GM23338 (cell line): ENCODE measurements at regions not wholly inside any gene's neighbourhood (a gene's known extent, or its start where the extent isn't known, plus 50 kb on each side); places are given as distances from the start of the nearest gene placed in this dataset.

Source experiments
- ATAC-seq: fragments of 200-7000 bp; cut with Tn5 transposase; 3 replicates; pipeline ENCODE4 v1.9.1; 2020
- DNase-seq: peaks from one replicate; pipeline ENCODE4 v3.0.0-alpha.2; 2015; ENCODE audit warnings: low spot score
- H2AFZ ChIP-seq: fragments of 200-600 bp; sonication (generic); 2 replicates; pipeline ENCODE4 v1.8.0; 2016; ENCODE audit warnings: antibody characterized with exemption, mild to moderate bottlenecking, moderate library complexity
- H3F3A ChIP-seq: fragments of 200-600 bp; sonication (generic); replicated peaks from 2 replicates; pipeline ENCODE4 v1.8.0; 2017; ENCODE audit warnings: antibody characterized with exemption, mixed run types, low read depth
- H3K27ac ChIP-seq: fragments of 200-600 bp; sonication (generic); 2 replicates; pipeline ENCODE4 v1.6.1; 2016; ENCODE audit warnings: low read depth
- H3K27me3 ChIP-seq: fragments of 200-600 bp; sonication (generic); 2 replicates; pipeline ENCODE4 v1.8.0; 2016; ENCODE audit warnings: mild to moderate bottlenecking, mixed run types, moderate library complexity; ENCODE audit not compliant: insufficient read depth
- H3K36me3 ChIP-seq: fragments of 200-600 bp; sonication (generic); 2 replicates; pipeline ENCODE4 v1.8.0; 2016; ENCODE audit warnings: mild to moderate bottlenecking; ENCODE audit not compliant: insufficient read depth
- H3K4me1 ChIP-seq: fragments of 200-600 bp; sonication (generic); 2 replicates; pipeline ENCODE4 v1.8.0; 2016; ENCODE audit warnings: mild to moderate bottlenecking, moderate library complexity; ENCODE audit not compliant: insufficient read depth
- H3K4me2 ChIP-seq: fragments of 200-600 bp; sonication (generic); 2 replicates; pipeline ENCODE4 v1.7.1; 2017; ENCODE audit warnings: mixed run types
- H3K4me3 ChIP-seq: fragments of 200-600 bp; sonication (generic); 2 replicates; pipeline ENCODE4 v1.6.1; 2016; ENCODE audit warnings: mixed run types
- H3K79me2 ChIP-seq: fragments of 200-600 bp; sonication (generic); replicated peaks from 2 replicates; pipeline ENCODE4 v1.8.0; 2017; ENCODE audit warnings: mild to moderate bottlenecking; ENCODE audit not compliant: insufficient read depth
- H3K9me2 ChIP-seq: fragments of 200-600 bp; sonication (generic); 2 replicates; pipeline ENCODE4 v1.8.0; 2017; ENCODE audit not compliant: insufficient read depth
- H4K20me1 ChIP-seq: fragments of 200-600 bp; sonication (generic); replicated peaks from 2 replicates; pipeline ENCODE4 v1.8.0; 2017; ENCODE audit warnings: mild to moderate bottlenecking; ENCODE audit not compliant: insufficient read depth
- H3K27ac Mint-ChIP-seq: 2 replicates; pipeline ENCODE4 v1.8.0; 2020; ENCODE audit warnings: inconsistent platforms, mild to moderate bottlenecking, moderate library complexity, mixed read lengths
- H3K27me3 Mint-ChIP-seq: 3 replicates; pipeline ENCODE4 v1.8.0; 2022; ENCODE audit warnings: low read depth, mild to moderate bottlenecking, moderate library complexity, mixed read lengths, inconsistent platforms; ENCODE audit not compliant: insufficient read depth, poor library complexity
- H3K36me3 Mint-ChIP-seq: 3 replicates; pipeline ENCODE4 v1.8.0; 2021; ENCODE audit warnings: low read depth, mild to moderate bottlenecking, inconsistent platforms, moderate library complexity, mixed read lengths
- H3K4me1 Mint-ChIP-seq: 3 replicates; pipeline ENCODE4 v1.8.0; 2020; ENCODE audit warnings: mild to moderate bottlenecking, inconsistent platforms, mixed read lengths
- H3K4me3 Mint-ChIP-seq: 3 replicates; pipeline ENCODE4 v1.8.0; 2021; ENCODE audit warnings: moderate library complexity, mild to moderate bottlenecking, inconsistent platforms, mixed read lengths
- H3K9me3 Mint-ChIP-seq: 3 replicates; pipeline ENCODE4 v1.8.0; 2020; ENCODE audit warnings: moderate library complexity, mild to moderate bottlenecking, inconsistent platforms, mixed read lengths
- CREB1 ChIP-seq: fragments of 250-450 bp; sonication (Bioruptor Pico); IDR thresholded peaks from 2 replicates; pipeline ENCODE4 v1.5.0; 2020; ENCODE audit warnings: low read depth, mild to moderate bottlenecking, moderate library complexity
- EZH2phosphoT487 ChIP-seq: fragments of 200-600 bp; sonication (generic); IDR thresholded peaks from one replicate; pipeline ENCODE4 v1.8.1; 2018; ENCODE audit warnings: antibody characterized with exemption; ENCODE audit not compliant: unreplicated experiment
- NANOG ChIP-seq: IDR thresholded peaks from 2 replicates; pipeline ENCODE4 v1.6.1; 2016; ENCODE audit warnings: antibody characterized with exemption, borderline replicate concordance
- POLR2AphosphoS5 ChIP-seq: IDR thresholded peaks from 2 replicates; pipeline ENCODE4 v1.6.1; 2016; ENCODE audit warnings: antibody characterized with exemption, low read depth
- STAT1 ChIP-seq: IDR thresholded peaks from one replicate; pipeline ENCODE4 v1.6.1; 2016; ENCODE audit warnings: antibody characterized with exemption; ENCODE audit not compliant: unreplicated experiment
- ZNF114 ChIP-seq: fragments of 250-450 bp; sonication (Bioruptor Pico); IDR thresholded peaks from 2 replicates; pipeline ENCODE4 v1.5.0; 2020; ENCODE audit warnings: mild to moderate bottlenecking, moderate library complexity
- TF ChIP-seq, protein P1 (sequence below): IDR thresholded peaks from 2 replicates; pipeline ENCODE4 v1.6.1; 2016; ENCODE audit warnings: antibody characterized with exemption
- TF ChIP-seq, protein P2 (sequence below), 2 experiments: fragments of 200-600 bp in 1 of 2; sonication (generic) in 1 of 2; conservative IDR thresholded peaks; 2 replicates each; pipeline versions ENCODE4 v1.5.1 to v1.6.1; 2016 to 2017; ENCODE audit warnings: antibody characterized with exemption in 2 of 2, low read depth in 2 of 2, mild to moderate bottlenecking in 2 of 2, moderate library complexity in 1 of 2
- TF ChIP-seq, protein P3 (sequence below): fragments of 250-450 bp; sonication (Bioruptor Pico); IDR thresholded peaks from 2 replicates; pipeline ENCODE4 v1.5.0; 2020; ENCODE audit warnings: mild to moderate bottlenecking, moderate library complexity

DNA sequence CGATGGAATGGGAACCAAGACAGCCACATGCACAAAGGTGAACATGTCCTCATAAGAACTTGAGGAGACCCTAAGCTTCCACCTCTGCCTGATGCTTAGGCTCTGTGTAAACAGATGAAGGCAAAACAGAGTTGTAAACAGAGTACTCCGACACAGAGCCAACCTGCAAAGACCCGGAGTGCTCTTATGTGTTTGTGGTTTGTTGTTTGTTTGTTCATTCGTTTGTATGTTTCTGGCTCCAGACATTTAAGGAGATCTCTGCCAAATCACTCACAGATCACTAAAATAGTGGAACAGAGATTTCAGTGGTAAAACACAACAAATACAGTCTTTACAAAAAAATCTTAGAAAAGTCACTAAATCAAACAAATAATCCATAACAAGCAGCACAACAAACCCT, 294.9 kb downstream of the EIPR1 start (continued):
- no peak for TF ChIP-seq NANOG
- TF ChIP-seq, protein P1, sequence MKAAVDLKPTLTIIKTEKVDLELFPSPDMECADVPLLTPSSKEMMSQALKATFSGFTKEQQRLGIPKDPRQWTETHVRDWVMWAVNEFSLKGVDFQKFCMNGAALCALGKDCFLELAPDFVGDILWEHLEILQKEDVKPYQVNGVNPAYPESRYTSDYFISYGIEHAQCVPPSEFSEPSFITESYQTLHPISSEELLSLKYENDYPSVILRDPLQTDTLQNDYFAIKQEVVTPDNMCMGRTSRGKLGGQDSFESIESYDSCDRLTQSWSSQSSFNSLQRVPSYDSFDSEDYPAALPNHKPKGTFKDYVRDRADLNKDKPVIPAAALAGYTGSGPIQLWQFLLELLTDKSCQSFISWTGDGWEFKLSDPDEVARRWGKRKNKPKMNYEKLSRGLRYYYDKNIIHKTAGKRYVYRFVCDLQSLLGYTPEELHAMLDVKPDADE, result no peak
- no peak for TF ChIP-seq ZNF114 (CRISPR knock-in tag)
- TF ChIP-seq EZH2phosphoT487, result no peak
- no peak for TF ChIP-seq STAT1
- TF ChIP-seq POLR2AphosphoS5, result no peak
- TF ChIP-seq, protein P2, sequence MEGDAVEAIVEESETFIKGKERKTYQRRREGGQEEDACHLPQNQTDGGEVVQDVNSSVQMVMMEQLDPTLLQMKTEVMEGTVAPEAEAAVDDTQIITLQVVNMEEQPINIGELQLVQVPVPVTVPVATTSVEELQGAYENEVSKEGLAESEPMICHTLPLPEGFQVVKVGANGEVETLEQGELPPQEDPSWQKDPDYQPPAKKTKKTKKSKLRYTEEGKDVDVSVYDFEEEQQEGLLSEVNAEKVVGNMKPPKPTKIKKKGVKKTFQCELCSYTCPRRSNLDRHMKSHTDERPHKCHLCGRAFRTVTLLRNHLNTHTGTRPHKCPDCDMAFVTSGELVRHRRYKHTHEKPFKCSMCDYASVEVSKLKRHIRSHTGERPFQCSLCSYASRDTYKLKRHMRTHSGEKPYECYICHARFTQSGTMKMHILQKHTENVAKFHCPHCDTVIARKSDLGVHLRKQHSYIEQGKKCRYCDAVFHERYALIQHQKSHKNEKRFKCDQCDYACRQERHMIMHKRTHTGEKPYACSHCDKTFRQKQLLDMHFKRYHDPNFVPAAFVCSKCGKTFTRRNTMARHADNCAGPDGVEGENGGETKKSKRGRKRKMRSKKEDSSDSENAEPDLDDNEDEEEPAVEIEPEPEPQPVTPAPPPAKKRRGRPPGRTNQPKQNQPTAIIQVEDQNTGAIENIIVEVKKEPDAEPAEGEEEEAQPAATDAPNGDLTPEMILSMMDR (conservative IDR thresholded peaks at IDR 0.05; ENCODE audit: low read depth in 2 of 2), result no peak

DNA sequence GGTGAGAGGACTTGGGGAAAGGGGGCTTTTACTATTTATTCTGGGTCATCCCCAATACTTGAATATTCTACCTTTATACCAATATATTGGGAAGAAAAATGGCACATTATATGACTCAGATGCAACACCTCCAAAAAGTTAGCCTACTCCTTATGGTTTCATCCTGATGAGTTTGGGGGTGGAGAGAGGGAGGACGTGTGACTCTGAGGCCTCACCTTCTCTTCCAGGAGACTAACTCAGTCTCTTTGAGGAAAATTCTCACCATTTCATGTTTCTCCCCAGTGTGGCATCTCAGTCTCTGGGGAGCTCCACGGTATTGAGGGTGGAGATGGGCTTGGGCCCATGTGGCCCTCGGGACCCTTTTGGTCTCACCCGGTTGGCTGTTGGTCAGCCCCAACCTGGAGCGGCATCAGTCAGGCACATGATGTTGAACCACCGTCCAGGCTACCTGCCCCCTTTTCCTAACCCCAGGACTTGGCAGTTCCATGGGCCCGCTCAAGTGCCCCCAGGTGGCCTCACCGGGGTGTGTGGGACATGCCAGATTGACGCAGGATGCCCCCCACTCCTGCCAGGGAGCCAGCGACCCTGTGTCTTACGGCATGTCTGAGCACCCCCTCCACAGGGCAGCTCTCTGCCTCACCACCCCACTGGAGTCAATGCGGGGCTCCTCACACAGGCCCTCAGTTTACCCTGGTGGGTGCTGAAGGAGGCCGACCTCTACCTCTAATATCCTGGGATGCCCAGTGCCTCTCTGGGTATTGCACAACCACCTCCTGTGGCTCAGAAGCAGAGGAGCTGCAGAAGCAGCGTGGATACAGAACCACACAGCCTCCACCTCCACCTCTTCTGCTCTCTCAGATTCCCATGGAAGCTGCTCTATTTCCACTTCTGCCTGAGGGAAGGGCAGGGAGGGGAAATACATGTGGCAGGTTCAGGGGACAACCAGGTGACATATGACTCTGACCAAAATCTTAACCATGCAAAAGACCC, 297.4 kb downstream of the EIPR1 start:
- Mint-ChIP-seq H3K27ac (no peak overlapping the region), H3K9me3 (peaks cover 5% of the 10 kb centered on the region; the same call in 1 of the 3 replicates), H3K4me3 (no peak overlapping the region), H3K36me3 (no peaks in the 10 kb centered on the region), H3K4me1 (no peaks in the 10 kb centered on the region; the same call in 2 of the 3 replicates), H3K27me3 (no peaks in the 10 kb centered on the region)
- H3F3A ChIP-seq, result no peaks in the 10 kb centered on the region
- H4K20me1 ChIP-seq, result no peaks in the 10 kb centered on the region
- no peaks in the 10 kb centered on the region for H3K9me2 ChIP-seq
- H3K36me3 ChIP-seq, result no peaks in the 10 kb centered on the region
- no peak for ATAC-seq
- no peak overlapping the region for H2AFZ ChIP-seq
- no peak overlapping the region for H3K4me3 ChIP-seq
- H3K4me1 ChIP-seq, result no peaks in the 10 kb centered on the region
- H3K27me3 ChIP-seq, result no peaks in the 10 kb centered on the region
- no peak for DNase-seq
- no peaks in the 10 kb centered on the region for H3K79me2 ChIP-seq
- no peak overlapping the region for H3K4me2 ChIP-seq
- no peak overlapping the region for H3K27ac ChIP-seq
- TF ChIP-seq, protein P3, sequence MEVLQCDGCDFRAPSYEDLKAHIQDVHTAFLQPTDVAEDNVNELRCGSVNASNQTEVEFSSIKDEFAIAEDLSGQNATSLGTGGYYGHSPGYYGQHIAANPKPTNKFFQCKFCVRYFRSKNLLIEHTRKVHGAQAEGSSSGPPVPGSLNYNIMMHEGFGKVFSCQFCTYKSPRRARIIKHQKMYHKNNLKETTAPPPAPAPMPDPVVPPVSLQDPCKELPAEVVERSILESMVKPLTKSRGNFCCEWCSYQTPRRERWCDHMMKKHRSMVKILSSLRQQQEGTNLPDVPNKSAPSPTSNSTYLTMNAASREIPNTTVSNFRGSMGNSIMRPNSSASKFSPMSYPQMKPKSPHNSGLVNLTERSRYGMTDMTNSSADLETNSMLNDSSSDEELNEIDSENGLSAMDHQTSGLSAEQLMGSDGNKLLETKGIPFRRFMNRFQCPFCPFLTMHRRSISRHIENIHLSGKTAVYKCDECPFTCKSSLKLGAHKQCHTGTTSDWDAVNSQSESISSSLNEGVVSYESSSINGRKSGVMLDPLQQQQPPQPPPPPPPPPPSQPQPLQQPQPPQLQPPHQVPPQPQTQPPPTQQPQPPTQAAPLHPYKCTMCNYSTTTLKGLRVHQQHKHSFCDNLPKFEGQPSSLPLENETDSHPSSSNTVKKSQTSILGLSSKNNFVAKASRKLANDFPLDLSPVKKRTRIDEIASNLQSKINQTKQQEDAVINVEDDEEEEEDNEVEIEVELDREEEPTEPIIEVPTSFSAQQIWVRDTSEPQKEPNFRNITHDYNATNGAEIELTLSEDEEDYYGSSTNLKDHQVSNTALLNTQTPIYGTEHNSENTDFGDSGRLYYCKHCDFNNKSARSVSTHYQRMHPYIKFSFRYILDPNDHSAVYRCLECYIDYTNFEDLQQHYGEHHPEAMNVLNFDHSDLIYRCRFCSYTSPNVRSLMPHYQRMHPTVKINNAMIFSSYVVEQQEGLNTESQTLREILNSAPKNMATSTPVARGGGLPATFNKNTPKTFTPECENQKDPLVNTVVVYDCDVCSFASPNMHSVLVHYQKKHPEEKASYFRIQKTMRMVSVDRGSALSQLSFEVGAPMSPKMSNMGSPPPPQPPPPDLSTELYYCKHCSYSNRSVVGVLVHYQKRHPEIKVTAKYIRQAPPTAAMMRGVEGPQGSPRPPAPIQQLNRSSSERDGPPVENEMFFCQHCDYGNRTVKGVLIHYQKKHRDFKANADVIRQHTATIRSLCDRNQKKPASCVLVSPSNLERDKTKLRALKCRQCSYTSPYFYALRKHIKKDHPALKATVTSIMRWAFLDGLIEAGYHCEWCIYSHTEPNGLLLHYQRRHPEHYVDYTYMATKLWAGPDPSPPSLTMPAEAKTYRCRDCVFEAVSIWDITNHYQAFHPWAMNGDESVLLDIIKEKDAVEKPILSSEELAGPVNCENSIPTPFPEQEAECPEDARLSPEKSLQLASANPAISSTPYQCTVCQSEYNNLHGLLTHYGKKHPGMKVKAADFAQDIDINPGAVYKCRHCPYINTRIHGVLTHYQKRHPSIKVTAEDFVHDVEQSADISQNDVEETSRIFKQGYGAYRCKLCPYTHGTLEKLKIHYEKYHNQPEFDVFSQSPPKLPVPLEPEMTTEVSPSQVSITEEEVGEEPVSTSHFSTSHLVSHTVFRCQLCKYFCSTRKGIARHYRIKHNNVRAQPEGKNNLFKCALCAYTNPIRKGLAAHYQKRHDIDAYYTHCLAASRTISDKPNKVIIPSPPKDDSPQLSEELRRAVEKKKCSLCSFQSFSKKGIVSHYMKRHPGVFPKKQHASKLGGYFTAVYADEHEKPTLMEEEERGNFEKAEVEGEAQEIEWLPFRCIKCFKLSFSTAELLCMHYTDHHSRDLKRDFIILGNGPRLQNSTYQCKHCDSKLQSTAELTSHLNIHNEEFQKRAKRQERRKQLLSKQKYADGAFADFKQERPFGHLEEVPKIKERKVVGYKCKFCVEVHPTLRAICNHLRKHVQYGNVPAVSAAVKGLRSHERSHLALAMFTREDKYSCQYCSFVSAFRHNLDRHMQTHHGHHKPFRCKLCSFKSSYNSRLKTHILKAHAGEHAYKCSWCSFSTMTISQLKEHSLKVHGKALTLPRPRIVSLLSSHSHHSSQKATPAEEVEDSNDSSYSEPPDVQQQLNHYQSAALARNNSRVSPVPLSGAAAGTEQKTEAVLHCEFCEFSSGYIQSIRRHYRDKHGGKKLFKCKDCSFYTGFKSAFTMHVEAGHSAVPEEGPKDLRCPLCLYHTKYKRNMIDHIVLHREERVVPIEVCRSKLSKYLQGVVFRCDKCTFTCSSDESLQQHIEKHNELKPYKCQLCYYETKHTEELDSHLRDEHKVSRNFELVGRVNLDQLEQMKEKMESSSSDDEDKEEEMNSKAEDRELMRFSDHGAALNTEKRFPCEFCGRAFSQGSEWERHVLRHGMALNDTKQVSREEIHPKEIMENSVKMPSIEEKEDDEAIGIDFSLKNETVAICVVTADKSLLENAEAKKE (CRISPR knock-in tag), result no peak
- TF ChIP-seq EZH2phosphoT487 (no peak), CREB1 (CRISPR knock-in tag) (no peak), POLR2AphosphoS5 (no peak), NANOG (no peak)
- TF ChIP-seq, protein P1, result no peak
- TF ChIP-seq, protein P2 (conservative IDR thresholded peaks at IDR 0.05; ENCODE audit: low read depth in 2 of 2), result no peak
